SK-N-SH treated with all-trans-retinoic acid at 6 μM for 48 hours (cell line): ENCODE measurements at regions not wholly inside any gene's neighbourhood (a gene's known extent, or its start where the extent isn't known, plus 50 kb on each side); places are given as distances from the start of the nearest gene placed in this dataset.

Experiments used
- ATAC-seq: fragments of 200-7000 bp; cut with Tn5 transposase; 3 replicates; pipeline ENCODE4 v1.9.1; 2020; ENCODE audit warnings: mild to moderate bottlenecking, moderate library complexity
- ARNTL ChIP-seq: fragments of 450-650 bp; formaldehyde crosslinking; IDR thresholded peaks from 2 replicates; pipeline ENCODE4 v1.5.0; 2020; ENCODE audit warnings: low read depth, mild to moderate bottlenecking, moderate library complexity, borderline replicate concordance
- BACH2 ChIP-seq: fragments of 250-450 bp; sonication (Bioruptor Pico); IDR thresholded peaks from 2 replicates; pipeline ENCODE4 v1.9.0; 2021; ENCODE audit warnings: mild to moderate bottlenecking, borderline replicate concordance
- CREB5 ChIP-seq: fragments of 250-450 bp; sonication (Bioruptor Pico); IDR thresholded peaks from 2 replicates; pipeline ENCODE4 v1.5.1; 2020; ENCODE audit warnings: low read depth, mild to moderate bottlenecking, moderate library complexity
- CSDC2 ChIP-seq: fragments of 250-450 bp; sonication (Bioruptor Pico); IDR thresholded peaks from 2 replicates; pipeline ENCODE4 v1.5.0; 2020; ENCODE audit warnings: mild to moderate bottlenecking, moderate library complexity
- CSRNP3 ChIP-seq: fragments of 250-450 bp; sonication (Bioruptor Pico); IDR thresholded peaks from 2 replicates; pipeline ENCODE4 v1.5.1; 2021; ENCODE audit warnings: mild to moderate bottlenecking, moderate library complexity
- ESRRG ChIP-seq: fragments of 250-450 bp; sonication (Bioruptor Pico); IDR thresholded peaks from 2 replicates; pipeline ENCODE4 v1.6.1; 2021; ENCODE audit warnings: mild to moderate bottlenecking
- GLIS3 ChIP-seq: fragments of 250-450 bp; sonication (Bioruptor Pico); IDR thresholded peaks from 2 replicates; pipeline ENCODE4 v1.5.0; 2020; ENCODE audit warnings: mild to moderate bottlenecking, moderate library complexity
- ISL1 ChIP-seq: fragments of 250-450 bp; sonication (Bioruptor Pico); IDR thresholded peaks from 2 replicates; pipeline ENCODE4 v2.1.2; 2022; ENCODE audit warnings: mild to moderate bottlenecking, moderate library complexity
- OSR1 ChIP-seq: fragments of 250-450 bp; sonication (Bioruptor Pico); IDR thresholded peaks from 2 replicates; pipeline ENCODE4 v1.8.0; 2022; ENCODE audit warnings: moderate library complexity, mild to moderate bottlenecking, inconsistent platforms
- PATZ1 ChIP-seq: fragments of 250-450 bp; sonication (Bioruptor Pico); IDR thresholded peaks from 2 replicates; pipeline ENCODE4 v1.8.0; 2020; ENCODE audit warnings: mild to moderate bottlenecking, moderate library complexity, borderline replicate concordance
- PPARA ChIP-seq: fragments of 250-450 bp; sonication (Bioruptor Pico); IDR thresholded peaks from 2 replicates; pipeline ENCODE4 v1.5.0; 2020; ENCODE audit warnings: mild to moderate bottlenecking, borderline replicate concordance
- RARB ChIP-seq: fragments of 250-450 bp; sonication (Bioruptor Pico); IDR thresholded peaks from 2 replicates; pipeline ENCODE4 v1.8.0; 2021; ENCODE audit warnings: mild to moderate bottlenecking, moderate library complexity
- SNAI2 ChIP-seq: fragments of 250-450 bp; sonication (Bioruptor Pico); IDR thresholded peaks from 2 replicates; pipeline ENCODE4 v1.5.0; 2020; ENCODE audit warnings: mild to moderate bottlenecking, moderate library complexity
- TCF4 ChIP-seq: fragments of 250-450 bp; sonication (Bioruptor Pico); IDR thresholded peaks from 2 replicates; pipeline ENCODE4 v1.8.0; 2021; ENCODE audit warnings: mild to moderate bottlenecking, moderate library complexity, borderline replicate concordance
- TOX ChIP-seq: fragments of 250-450 bp; sonication (Bioruptor Pico); IDR thresholded peaks from 2 replicates; pipeline ENCODE4 v1.8.0; 2021; ENCODE audit warnings: mild to moderate bottlenecking, moderate library complexity, borderline replicate concordance
- ZC3H10 ChIP-seq: fragments of 250-450 bp; sonication (Bioruptor Pico); IDR thresholded peaks from 2 replicates; pipeline ENCODE4 v1.5.1; 2021; ENCODE audit warnings: mild to moderate bottlenecking, moderate library complexity
- ZFP3 ChIP-seq: fragments of 250-450 bp; sonication (Bioruptor Pico); IDR thresholded peaks from 2 replicates; pipeline ENCODE4 v1.5.0; 2020; ENCODE audit warnings: mild to moderate bottlenecking, moderate library complexity
- ZFP30 ChIP-seq: fragments of 450-650 bp; formaldehyde crosslinking; IDR thresholded peaks from 2 replicates; pipeline ENCODE4 v1.5.0; 2022; ENCODE audit warnings: mild to moderate bottlenecking, moderate library complexity
- ZNF565 ChIP-seq: fragments of 450-650 bp; formaldehyde crosslinking; conservative IDR thresholded peaks from 2 replicates; pipeline ENCODE4 v1.5.0; 2020; ENCODE audit warnings: low read depth, mild to moderate bottlenecking, moderate library complexity
- ZNF70 ChIP-seq: fragments of 450-650 bp; formaldehyde crosslinking; IDR thresholded peaks from 2 replicates; pipeline ENCODE4 v1.5.0; 2020; ENCODE audit warnings: mild to moderate bottlenecking, moderate library complexity
- ZNF8 ChIP-seq: fragments of 450-650 bp; formaldehyde crosslinking; IDR thresholded peaks from 2 replicates; pipeline ENCODE4 v1.5.0; 2020; ENCODE audit warnings: mild to moderate bottlenecking, moderate library complexity
- TF ChIP-seq, protein P1 (sequence below): fragments of 250-450 bp; sonication (Bioruptor Pico); IDR thresholded peaks from 2 replicates; pipeline ENCODE4 v1.8.0; 2021; ENCODE audit warnings: low read depth, mild to moderate bottlenecking, moderate library complexity, borderline replicate concordance
- TF ChIP-seq, protein P2 (sequence below): fragments of 250-450 bp; sonication (Bioruptor Pico); IDR thresholded peaks from 2 replicates; pipeline ENCODE4 v1.5.0; 2020; ENCODE audit warnings: mild to moderate bottlenecking, moderate library complexity

DNA sequence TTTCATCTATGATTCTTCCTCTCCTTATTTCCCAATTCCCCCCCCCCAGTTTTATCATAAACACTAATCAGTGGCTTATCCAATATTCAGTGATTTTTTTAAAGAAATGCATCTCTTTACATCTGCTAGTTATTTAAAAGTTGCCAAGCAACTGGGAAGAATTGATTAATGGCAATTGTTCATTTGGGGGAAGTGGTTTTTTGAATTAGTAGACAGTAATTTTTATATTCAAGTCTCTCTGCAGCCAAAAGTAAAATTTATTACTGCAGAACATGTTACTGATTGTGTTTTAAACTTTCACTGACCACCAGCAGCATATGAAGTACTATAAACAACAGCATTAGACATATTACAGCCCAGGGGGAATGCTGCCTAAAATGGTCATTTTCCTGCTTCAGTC is 308.8 kb upstream of the NREP start (continued):
- TF ChIP-seq RARB (CRISPR knock-in tag) (peak; percentile 78; the same call in 1 of the 2 replicates), ESRRG (CRISPR knock-in tag) (no peak), SNAI2 (no peak), TOX (CRISPR knock-in tag) (peak; percentile 87), ISL1 (CRISPR knock-in tag) (peak; percentile 52), BACH2 (no peak)
- TF ChIP-seq, protein P1, sequence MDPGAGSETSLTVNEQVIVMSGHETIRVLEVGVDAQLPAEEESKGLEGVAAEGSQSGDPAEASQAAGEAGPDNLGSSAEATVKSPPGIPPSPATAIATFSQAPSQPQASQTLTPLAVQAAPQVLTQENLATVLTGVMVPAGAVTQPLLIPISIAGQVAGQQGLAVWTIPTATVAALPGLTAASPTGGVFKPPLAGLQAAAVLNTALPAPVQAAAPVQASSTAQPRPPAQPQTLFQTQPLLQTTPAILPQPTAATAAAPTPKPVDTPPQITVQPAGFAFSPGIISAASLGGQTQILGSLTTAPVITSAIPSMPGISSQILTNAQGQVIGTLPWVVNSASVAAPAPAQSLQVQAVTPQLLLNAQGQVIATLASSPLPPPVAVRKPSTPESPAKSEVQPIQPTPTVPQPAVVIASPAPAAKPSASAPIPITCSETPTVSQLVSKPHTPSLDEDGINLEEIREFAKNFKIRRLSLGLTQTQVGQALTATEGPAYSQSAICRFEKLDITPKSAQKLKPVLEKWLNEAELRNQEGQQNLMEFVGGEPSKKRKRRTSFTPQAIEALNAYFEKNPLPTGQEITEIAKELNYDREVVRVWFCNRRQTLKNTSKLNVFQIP (CRISPR knock-in tag) = no peak

GRCh38 chr5:112064956-112065355 is 308.0 kb upstream of the NREP start:
- TF ChIP-seq ZNF8 (CRISPR knock-in tag) (no peak), CSRNP3 (no peak), TOX (CRISPR knock-in tag) (no peak), ESRRG (CRISPR knock-in tag) (no peak)
- no peak for ATAC-seq

DNA sequence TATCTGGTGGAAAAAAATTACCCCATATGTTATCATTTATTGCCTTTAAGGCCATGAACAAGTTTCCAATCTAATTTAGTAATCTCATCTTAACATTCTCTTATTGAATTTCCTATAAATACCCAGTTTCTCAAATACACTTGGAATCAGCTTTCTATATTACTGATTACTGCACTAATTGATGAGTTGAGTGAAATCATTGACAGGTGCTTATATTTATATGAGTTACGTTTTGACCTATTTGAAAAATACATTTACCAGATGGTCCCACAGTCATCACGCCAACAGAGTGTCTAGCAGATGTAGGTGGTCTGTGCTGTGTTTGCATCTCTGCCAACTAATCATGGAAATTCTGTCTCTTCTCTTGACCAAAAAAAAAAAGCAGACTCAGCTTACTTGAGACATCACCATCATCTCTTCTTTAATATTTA is 307.3 kb upstream of the NREP start:
- peak; percentile 35; the same call in 2 of the 3 replicates for ATAC-seq
- TF ChIP-seq ZNF565 (CRISPR knock-in tag) (no peak), SNAI2 (no peak), ARNTL (no peak), ZC3H10 (no peak), CSDC2 (CRISPR knock-in tag) (no peak), ISL1 (CRISPR knock-in tag) (peak; percentile 62), ZFP3 (CRISPR knock-in tag) (no peak), BACH2 (no peak), RARB (CRISPR knock-in tag) (no peak), TOX (CRISPR knock-in tag) (no peak), ESRRG (CRISPR knock-in tag) (no peak), ZFP30 (CRISPR knock-in tag) (no peak), PATZ1 (CRISPR knock-in tag) (no peak), ZNF70 (CRISPR knock-in tag) (no peak), ZNF8 (CRISPR knock-in tag) (peak; percentile 30), OSR1 (no peak), CREB5 (CRISPR knock-in tag) (no peak; the same call in 1 of the 2 replicates), TCF4 (CRISPR knock-in tag) (peak; percentile 97), PPARA (no peak), CSRNP3 (peak; percentile 51; the same call in 1 of the 2 replicates), GLIS3 (CRISPR knock-in tag) (no peak)
- TF ChIP-seq, protein P2, sequence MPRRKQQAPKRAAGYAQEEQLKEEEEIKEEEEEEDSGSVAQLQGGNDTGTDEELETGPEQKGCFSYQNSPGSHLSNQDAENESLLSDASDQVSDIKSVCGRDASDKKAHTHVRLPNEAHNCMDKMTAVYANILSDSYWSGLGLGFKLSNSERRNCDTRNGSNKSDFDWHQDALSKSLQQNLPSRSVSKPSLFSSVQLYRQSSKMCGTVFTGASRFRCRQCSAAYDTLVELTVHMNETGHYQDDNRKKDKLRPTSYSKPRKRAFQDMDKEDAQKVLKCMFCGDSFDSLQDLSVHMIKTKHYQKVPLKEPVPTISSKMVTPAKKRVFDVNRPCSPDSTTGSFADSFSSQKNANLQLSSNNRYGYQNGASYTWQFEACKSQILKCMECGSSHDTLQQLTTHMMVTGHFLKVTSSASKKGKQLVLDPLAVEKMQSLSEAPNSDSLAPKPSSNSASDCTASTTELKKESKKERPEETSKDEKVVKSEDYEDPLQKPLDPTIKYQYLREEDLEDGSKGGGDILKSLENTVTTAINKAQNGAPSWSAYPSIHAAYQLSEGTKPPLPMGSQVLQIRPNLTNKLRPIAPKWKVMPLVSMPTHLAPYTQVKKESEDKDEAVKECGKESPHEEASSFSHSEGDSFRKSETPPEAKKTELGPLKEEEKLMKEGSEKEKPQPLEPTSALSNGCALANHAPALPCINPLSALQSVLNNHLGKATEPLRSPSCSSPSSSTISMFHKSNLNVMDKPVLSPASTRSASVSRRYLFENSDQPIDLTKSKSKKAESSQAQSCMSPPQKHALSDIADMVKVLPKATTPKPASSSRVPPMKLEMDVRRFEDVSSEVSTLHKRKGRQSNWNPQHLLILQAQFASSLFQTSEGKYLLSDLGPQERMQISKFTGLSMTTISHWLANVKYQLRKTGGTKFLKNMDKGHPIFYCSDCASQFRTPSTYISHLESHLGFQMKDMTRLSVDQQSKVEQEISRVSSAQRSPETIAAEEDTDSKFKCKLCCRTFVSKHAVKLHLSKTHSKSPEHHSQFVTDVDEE (CRISPR knock-in tag) = 0 out of 2 replicates have a peak, but pooled peaks have one; percentile 73
- TF ChIP-seq, protein P1 (CRISPR knock-in tag) = no peak
